Tibial nerve (tissue), 4 donors: ENCODE measurements at regions not wholly inside any gene's neighbourhood (a gene's known extent, or its start where the extent isn't known, plus 50 kb on each side); places are given as distances from the start of the nearest gene placed in this dataset.

Source experiments
- DNase-seq, 2 donors: peaks; one replicate each; pipeline ENCODE4 v3.0.0-alpha.2; 2019; ENCODE audit warnings: low spot score in 2 of 2
- H3K27ac ChIP-seq, 4 donors: fragments of 200-600 bp; sonication (generic) in 3 of 4; one replicate each; pipeline ENCODE4 v1.5.1; 2017 to 2019; ENCODE audit warnings: mild to moderate bottlenecking in 1 of 4
- H3K27me3 ChIP-seq, 2 donors: fragments of 200-600 bp; sonication (generic) in 1 of 2; one replicate each; pipeline versions ENCODE4 v1.5.1 to v1.6.0; 2017 to 2019
- H3K36me3 ChIP-seq, 3 donors: fragments of 200-600 bp; sonication (generic); one replicate each; pipeline ENCODE4 v1.5.1; 2018 to 2019
- H3K4me1 ChIP-seq, 4 donors: fragments of 200-600 bp; sonication (generic) in 3 of 4; one replicate each; pipeline ENCODE4 v1.5.1; 2017 to 2019
- H3K4me3 ChIP-seq, 4 donors: fragments of 200-600 bp; sonication (generic) in 3 of 4; one replicate each; pipeline ENCODE4 v1.5.1; 2017 to 2019; ENCODE audit warnings: mild to moderate bottlenecking in 1 of 4, moderate library complexity in 1 of 4
- H3K9me3 ChIP-seq, 4 donors: fragments of 200-600 bp; sonication (generic) in 3 of 4; one replicate each; pipeline ENCODE4 v1.5.1; 2017 to 2019
- CTCF ChIP-seq, 5 experiments: fragments of 200-600 bp in 3 of 5; fragments of 450-650 bp in 2 of 5; sonication (generic) in 3 of 5; IDR thresholded peaks; one replicate each; pipeline ENCODE4 v1.5.1; 2016 to 2019; ENCODE audit warnings: antibody characterized with exemption in 5 of 5, mild to moderate bottlenecking in 3 of 5, moderate library complexity in 2 of 5
- EP300 ChIP-seq, 2 donors: sonication (generic); formaldehyde crosslinking; IDR thresholded peaks; one replicate each; pipeline ENCODE4 v1.6.1; 2017; ENCODE audit warnings: antibody characterized with exemption in 2 of 2, mild to moderate bottlenecking in 1 of 2
- POLR2A ChIP-seq, 2 donors: fragments of 450-650 bp; IDR thresholded peaks; one replicate each; pipeline ENCODE4 v1.6.1; 2017; ENCODE audit warnings: antibody characterized with exemption in 2 of 2, mild to moderate bottlenecking in 2 of 2, moderate library complexity in 2 of 2
- WGBS, 2 donors: methylation state at CpG; one replicate each; pipeline ENCODE4 v1.1.5; 2018; 5-methylcytosine and 5-hydroxymethylcytosine counted together

- Histone ChIP-seq H3K36me3 (no peaks in the 10 kb centered on the region), H3K9me3 (peaks cover 0 to 15% (median 0%) of the 10 kb centered on the region in 4 donors), H3K27ac (no peak overlapping the region), H3K27me3 (no peaks in the 10 kb centered on the region), H3K4me3 (no peak overlapping the region), H3K4me1 (no peaks in the 10 kb centered on the region)
- TF ChIP-seq CTCF (IDR thresholded peaks at IDR 0.05) (no peak), EP300 (IDR thresholded peaks at IDR 0.05) (no peak), POLR2A (IDR thresholded peaks at IDR 0.05) (no peak)
- 54 to 78% methylated on average over 3 of the region's 3 CpGs for WGBS, 2 donors
- DNase-seq, result no peak
Observed at GRCh38 chr2:65730186-65730585, 297.8 kb upstream of the SPRED2 start.

GRCh38 chr2:65729246-65729645 is 296.8 kb upstream of the SPRED2 start:
- Histone ChIP-seq H3K27me3 (no peaks in the 10 kb centered on the region), H3K36me3 (no peaks in the 10 kb centered on the region), H3K9me3 (peaks cover 0 to 15% (median 0%) of the 10 kb centered on the region in 4 donors), H3K27ac (no peak overlapping the region), H3K4me3 (no peak overlapping the region), H3K4me1 (no peaks in the 10 kb centered on the region)
- no peak for DNase-seq
- WGBS, 2 donors, result 78 to 89% methylated on average over 5 of the region's 5 CpGs
- no peak for TF ChIP-seq CTCF (IDR thresholded peaks at IDR 0.05)
- no peak for TF ChIP-seq POLR2A (IDR thresholded peaks at IDR 0.05)
- no peak for TF ChIP-seq EP300 (IDR thresholded peaks at IDR 0.05)

GRCh38 chr2:65728477-65729180 is 296.2 kb upstream of the SPRED2 start:
- Histone ChIP-seq H3K4me1 (no peaks in the 10 kb centered on the region), H3K4me3 (no peak overlapping the region), H3K27me3 (no peaks in the 10 kb centered on the region), H3K9me3 (peaks cover 0 to 15% (median 0%) of the 10 kb centered on the region in 4 donors), H3K27ac (no peak overlapping the region), H3K36me3 (no peaks in the 10 kb centered on the region)
- WGBS, 2 donors, result 89 to 94% methylated on average over 5 of the region's 5 CpGs
- DNase-seq, result no peak
- TF ChIP-seq EP300 (IDR thresholded peaks at IDR 0.05), result no peak
- TF ChIP-seq POLR2A (IDR thresholded peaks at IDR 0.05), result no peak
- TF ChIP-seq CTCF (IDR thresholded peaks at IDR 0.05), result no peak

GRCh38 chr2:65727816-65728215 is 295.4 kb upstream of the SPRED2 start:
- Histone ChIP-seq H3K27ac (no peak overlapping the region), H3K4me3 (no peak overlapping the region), H3K4me1 (no peaks in the 10 kb centered on the region), H3K27me3 (no peaks in the 10 kb centered on the region), H3K9me3 (peaks cover 0 to 9% (median 0%) of the 10 kb centered on the region in 4 donors), H3K36me3 (no peaks in the 10 kb centered on the region)
- DNase-seq, result no peak
- TF ChIP-seq POLR2A (IDR thresholded peaks at IDR 0.05) (no peak), EP300 (IDR thresholded peaks at IDR 0.05) (no peak), CTCF (IDR thresholded peaks at IDR 0.05) (no peak)
- WGBS, 2 donors, result 83 to 92% methylated on average over 3 of the region's 3 CpGs

GRCh38 chr2:65727381-65727780 is 295.0 kb upstream of the SPRED2 start:
- TF ChIP-seq POLR2A (IDR thresholded peaks at IDR 0.05) (no peak), CTCF (IDR thresholded peaks at IDR 0.05) (no peak), EP300 (IDR thresholded peaks at IDR 0.05) (no peak)
- Histone ChIP-seq H3K9me3 (peaks cover 0 to 9% (median 0%) of the 10 kb centered on the region in 4 donors), H3K4me1 (no peaks in the 10 kb centered on the region), H3K36me3 (no peaks in the 10 kb centered on the region), H3K27me3 (no peaks in the 10 kb centered on the region), H3K4me3 (no peak overlapping the region), H3K27ac (no peak overlapping the region)
- DNase-seq, result no peak
- 52 to 66% methylated on average over 1 of the region's 1 CpG for WGBS, 2 donors
